C4-2B (cell line): ENCODE measurements at regions not wholly inside any gene's neighbourhood (a gene's known extent, or its start where the extent isn't known, plus 50 kb on each side); places are given as distances from the start of the nearest gene placed in this dataset.
"Not testable (repeated sequence)": the region's sequence is repeated elsewhere in the genome, so short reads cannot be mapped to it uniquely, and the experiment has no call there.

ENCODE experiments used
- ZFX ChIP-seq: fragments of 450-650 bp; IDR thresholded peaks from 2 replicates; pipeline ENCODE4 v1.6.1; 2017
- TF ChIP-seq, protein P1 (sequence below): fragments of 450-650 bp; conservative IDR thresholded peaks from 2 replicates; pipeline ENCODE4 v1.5.1; 2017; ENCODE audit warnings: mild to moderate bottlenecking

DNA sequence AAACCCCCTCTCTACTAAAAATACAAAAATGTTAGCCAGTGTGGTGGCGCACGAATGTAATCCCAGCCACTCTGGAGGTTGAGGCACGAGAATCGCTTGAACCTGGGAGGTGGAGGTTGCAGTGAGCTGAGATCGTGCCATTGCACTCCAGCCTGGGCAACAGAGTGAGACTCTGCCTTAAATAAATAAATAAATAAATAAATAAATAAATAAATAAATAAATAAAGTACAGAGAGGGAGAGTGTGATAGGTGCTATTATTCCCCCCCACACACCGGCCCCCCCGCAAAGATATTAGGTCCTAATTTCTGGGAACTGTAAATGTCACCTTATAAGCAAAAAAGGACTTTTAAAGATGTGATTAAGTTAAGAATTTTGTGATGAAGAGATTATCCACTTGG is 291.0 kb downstream of the CCER1 start:
- TF ChIP-seq, protein P1, sequence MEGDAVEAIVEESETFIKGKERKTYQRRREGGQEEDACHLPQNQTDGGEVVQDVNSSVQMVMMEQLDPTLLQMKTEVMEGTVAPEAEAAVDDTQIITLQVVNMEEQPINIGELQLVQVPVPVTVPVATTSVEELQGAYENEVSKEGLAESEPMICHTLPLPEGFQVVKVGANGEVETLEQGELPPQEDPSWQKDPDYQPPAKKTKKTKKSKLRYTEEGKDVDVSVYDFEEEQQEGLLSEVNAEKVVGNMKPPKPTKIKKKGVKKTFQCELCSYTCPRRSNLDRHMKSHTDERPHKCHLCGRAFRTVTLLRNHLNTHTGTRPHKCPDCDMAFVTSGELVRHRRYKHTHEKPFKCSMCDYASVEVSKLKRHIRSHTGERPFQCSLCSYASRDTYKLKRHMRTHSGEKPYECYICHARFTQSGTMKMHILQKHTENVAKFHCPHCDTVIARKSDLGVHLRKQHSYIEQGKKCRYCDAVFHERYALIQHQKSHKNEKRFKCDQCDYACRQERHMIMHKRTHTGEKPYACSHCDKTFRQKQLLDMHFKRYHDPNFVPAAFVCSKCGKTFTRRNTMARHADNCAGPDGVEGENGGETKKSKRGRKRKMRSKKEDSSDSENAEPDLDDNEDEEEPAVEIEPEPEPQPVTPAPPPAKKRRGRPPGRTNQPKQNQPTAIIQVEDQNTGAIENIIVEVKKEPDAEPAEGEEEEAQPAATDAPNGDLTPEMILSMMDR, result not testable (repeated sequence)
- not testable (repeated sequence) for TF ChIP-seq ZFX
